Transverse colon (tissue), 4 donors: ENCODE measurements at regions not wholly inside any gene's neighbourhood (a gene's known extent, or its start where the extent isn't known, plus 50 kb on each side); places are given as distances from the start of the nearest gene placed in this dataset.

Source experiments
- DNase-seq: peaks from one replicate; pipeline ENCODE4 v3.0.0-alpha.2; 2019
- H3K27ac ChIP-seq, 4 donors: fragments of 200-600 bp; sonication (generic); 2 replicates each; pipeline ENCODE4 v1.5.1; 2016 to 2018; ENCODE audit warnings: inconsistent platforms in 4 of 4
- H3K27me3 ChIP-seq: fragments of 200-600 bp; sonication (generic); 2 replicates; pipeline ENCODE4 v1.5.1; 2017; ENCODE audit warnings: inconsistent platforms
- H3K36me3 ChIP-seq, 4 donors: fragments of 200-600 bp; sonication (generic); 2 replicates each; pipeline ENCODE4 v1.5.1; 2017 to 2019; ENCODE audit warnings: inconsistent platforms in 4 of 4
- H3K4me1 ChIP-seq, 4 donors: fragments of 200-600 bp; sonication (generic); 2 replicates each; pipeline ENCODE4 v1.5.1; 2017 to 2020; ENCODE audit warnings: inconsistent platforms in 4 of 4
- H3K4me3 ChIP-seq, 4 donors: fragments of 200-600 bp; sonication (generic); 1 replicate in 1 of 4; 2 replicates in 3 of 4; pipeline versions ENCODE4 v1.5.1 to v1.6.1; 2017 to 2019; ENCODE audit warnings: inconsistent platforms in 4 of 4
- H3K9me3 ChIP-seq, 2 donors: fragments of 200-600 bp; sonication (generic); 2 replicates each; pipeline ENCODE4 v1.5.1; 2017 to 2019; ENCODE audit warnings: inconsistent platforms in 2 of 2
- EP300 ChIP-seq: sonication (generic); formaldehyde crosslinking; IDR thresholded peaks from one replicate; pipeline ENCODE4 v1.6.1; 2017; ENCODE audit warnings: antibody characterized with exemption, low read depth
- POLR2A ChIP-seq: fragments of 450-650 bp; IDR thresholded peaks from one replicate; pipeline ENCODE4 v1.6.1; 2016; ENCODE audit warnings: antibody characterized with exemption, mild to moderate bottlenecking, moderate library complexity
- POLR2AphosphoS5 ChIP-seq, 3 donors: sonication (generic); formaldehyde crosslinking; IDR thresholded peaks; one replicate each; pipeline ENCODE4 v1.6.1; 2016; ENCODE audit warnings: antibody characterized with exemption in 3 of 3
- WGBS, 2 donors: methylation state at CpG; one replicate each; pipeline ENCODE4 v1.1.5; 2018; ENCODE audit warnings: low coverage in 1 of 2; 5-methylcytosine and 5-hydroxymethylcytosine counted together
- in situ Hi-C, 4 donors: fragments of 200-750 bp; cut with MboI; loops; one replicate each; pipeline versions ENCODE4 v1.15.0 to v1.15.1; 2017; ENCODE audit warnings: low sequenced_read_pairs in 3 of 4, low pct_ligation_motif_present in 1 of 4, low pct_unique_long_range_greater_than_20kb in 1 of 4
- intact Hi-C: fragments of 100-400 bp; cut with DNase I; formaldehyde crosslinking; loops from one replicate; pipeline ENCODE4 v1.15.1; 2023; ENCODE audit warnings: low total_unique reads
- TF ChIP-seq, protein P1 (sequence below), 5 experiments: fragments of 200-600 bp in 3 of 5; fragments of 450-650 bp in 2 of 5; sonication (generic) in 3 of 5; IDR thresholded peaks; 1 replicate in 2 of 5; 2 replicates in 3 of 5; pipeline ENCODE4 v1.5.1; 2016 to 2017; ENCODE audit warnings: antibody characterized with exemption in 5 of 5, inconsistent platforms in 3 of 5, mild to moderate bottlenecking in 2 of 5, moderate library complexity in 1 of 5

DNA sequence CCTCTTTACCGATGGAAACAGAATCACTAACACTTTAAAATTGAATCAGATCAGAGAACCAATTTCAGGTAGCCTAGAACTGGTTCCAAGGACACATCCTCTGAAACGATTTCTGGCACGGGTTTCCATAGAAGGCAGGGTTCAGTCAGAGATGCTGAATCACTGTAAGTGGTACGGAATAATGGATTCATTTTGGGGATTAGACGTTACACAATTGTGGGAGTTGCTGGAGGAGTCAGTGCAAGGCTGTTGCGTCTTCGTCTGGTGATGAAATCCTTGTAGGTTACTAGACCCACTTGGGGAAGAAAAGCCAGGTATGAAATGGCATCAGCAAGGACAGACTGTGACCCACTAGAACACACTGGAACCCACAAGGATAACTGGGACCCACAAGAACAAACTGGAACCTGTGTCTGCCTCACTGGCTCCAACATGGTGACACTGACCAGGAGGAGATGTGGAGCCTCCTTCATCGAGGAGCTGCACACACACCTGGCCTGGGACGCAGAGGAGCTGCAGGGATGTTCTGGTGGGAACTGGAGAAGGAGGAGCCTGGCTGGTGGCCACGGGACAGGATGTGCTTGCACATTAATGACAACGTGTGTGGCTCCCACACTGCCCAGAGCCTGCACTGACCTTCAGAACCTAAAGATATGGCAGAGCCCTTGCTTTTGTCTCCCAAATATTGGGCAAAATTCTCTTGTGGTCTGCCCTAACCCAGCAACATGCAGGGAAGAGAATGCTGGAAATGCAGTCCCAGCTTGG lies 105.1 kb downstream of the TRAPPC11 start:
- no peak overlapping the region for H3K4me3 ChIP-seq
- WGBS, 2 donors = 85 to 88% methylated on average over 3 to 11 of the region's 11 CpGs
- DNase-seq = no peak
- no peaks in the 10 kb centered on the region for H3K9me3 ChIP-seq
- H3K36me3 ChIP-seq = no peaks in the 10 kb centered on the region
- in situ Hi-C loops (no loop called here), intact Hi-C loops (no loop called here)
- TF ChIP-seq POLR2AphosphoS5 (IDR thresholded peaks at IDR 0.05) = no peak
- TF ChIP-seq, protein P1, sequence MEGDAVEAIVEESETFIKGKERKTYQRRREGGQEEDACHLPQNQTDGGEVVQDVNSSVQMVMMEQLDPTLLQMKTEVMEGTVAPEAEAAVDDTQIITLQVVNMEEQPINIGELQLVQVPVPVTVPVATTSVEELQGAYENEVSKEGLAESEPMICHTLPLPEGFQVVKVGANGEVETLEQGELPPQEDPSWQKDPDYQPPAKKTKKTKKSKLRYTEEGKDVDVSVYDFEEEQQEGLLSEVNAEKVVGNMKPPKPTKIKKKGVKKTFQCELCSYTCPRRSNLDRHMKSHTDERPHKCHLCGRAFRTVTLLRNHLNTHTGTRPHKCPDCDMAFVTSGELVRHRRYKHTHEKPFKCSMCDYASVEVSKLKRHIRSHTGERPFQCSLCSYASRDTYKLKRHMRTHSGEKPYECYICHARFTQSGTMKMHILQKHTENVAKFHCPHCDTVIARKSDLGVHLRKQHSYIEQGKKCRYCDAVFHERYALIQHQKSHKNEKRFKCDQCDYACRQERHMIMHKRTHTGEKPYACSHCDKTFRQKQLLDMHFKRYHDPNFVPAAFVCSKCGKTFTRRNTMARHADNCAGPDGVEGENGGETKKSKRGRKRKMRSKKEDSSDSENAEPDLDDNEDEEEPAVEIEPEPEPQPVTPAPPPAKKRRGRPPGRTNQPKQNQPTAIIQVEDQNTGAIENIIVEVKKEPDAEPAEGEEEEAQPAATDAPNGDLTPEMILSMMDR (IDR thresholded peaks at IDR 0.05) = no peak
- no peak for TF ChIP-seq EP300
- no peaks in the 10 kb centered on the region for H3K27me3 ChIP-seq
- no peak overlapping the region for H3K27ac ChIP-seq
- H3K4me1 ChIP-seq = peaks cover 0 to 20% (median 9%) of the 10 kb centered on the region in 4 donors

GRCh38 chr4:183765251-183765911 lies 106.3 kb downstream of the TRAPPC11 start:
- WGBS, 2 donors = 34 to 50% methylated on average over 3 to 18 of the region's 18 CpGs
- Histone ChIP-seq H3K27ac (peak overlapping the region in 2 of 4 donors; percentile 26 to 49), H3K4me3 (no peak overlapping the region), H3K9me3 (no peaks in the 10 kb centered on the region), H3K4me1 (peaks cover 0 to 18% (median 8%) of the 10 kb centered on the region in 4 donors), H3K27me3 (no peaks in the 10 kb centered on the region), H3K36me3 (no peaks in the 10 kb centered on the region)
- DNase-seq = peak; percentile 32
- intact Hi-C loops = no loop called here
- no peak for TF ChIP-seq POLR2AphosphoS5 (IDR thresholded peaks at IDR 0.05)
- in situ Hi-C loops = no loop called here

- intact Hi-C loops (no loop called here), in situ Hi-C loops (no loop called here)
- H3K27me3 ChIP-seq = no peaks in the 10 kb centered on the region
- peaks cover 0 to 11% (median 5%) of the 10 kb centered on the region in 4 donors for H3K4me1 ChIP-seq
- DNase-seq = no peak
- no peaks in the 10 kb centered on the region for H3K9me3 ChIP-seq
- TF ChIP-seq, protein P1 (IDR thresholded peaks at IDR 0.05) = no peak
- TF ChIP-seq EP300 (no peak), POLR2AphosphoS5 (IDR thresholded peaks at IDR 0.05) (no peak), POLR2A (no peak)
- whole genome bisulfite sequencing, 2 donors = 91% methylated on average over 12 of the region's 12 CpGs; no CpG with 5 or more reads in 1 of the 2 donors
- H3K27ac ChIP-seq = no peak overlapping the region
- no peak overlapping the region for H3K4me3 ChIP-seq
- no peaks in the 10 kb centered on the region for H3K36me3 ChIP-seq
These were observed 107.0 kb downstream of the TRAPPC11 start for GRCh38 chr4:183766140-183766539.

GRCh38 chr4:183770906-183771305 lies 111.8 kb downstream of the TRAPPC11 start:
- Histone ChIP-seq H3K36me3 (no peaks in the 10 kb centered on the region), H3K4me1 (no peaks in the 10 kb centered on the region), H3K27me3 (no peaks in the 10 kb centered on the region), H3K4me3 (no peak overlapping the region), H3K9me3 (no peaks in the 10 kb centered on the region), H3K27ac (no peak overlapping the region)
- intact Hi-C loops (no loop called here), in situ Hi-C loops (no loop called here)
- WGBS, 2 donors = 78 to 82% methylated on average over 7 of the region's 7 CpGs
- TF ChIP-seq EP300 (no peak), POLR2AphosphoS5 (IDR thresholded peaks at IDR 0.05) (no peak), POLR2A (no peak)
- TF ChIP-seq, protein P1 (IDR thresholded peaks at IDR 0.05) = no peak
- no peak for DNase-seq
